Lower leg skin (tissue), 3 donors: ENCODE measurements at regions not wholly inside any gene's neighbourhood (a gene's known extent, or its start where the extent isn't known, plus 50 kb on each side); places are given as distances from the start of the nearest gene placed in this dataset.

Source experiments
- POLR2A ChIP-seq, 2 donors: fragments of 450-650 bp; IDR thresholded peaks; one replicate each; pipeline ENCODE4 v1.6.1; 2016 to 2017; ENCODE audit warnings: antibody characterized with exemption in 2 of 2, mild to moderate bottlenecking in 1 of 2, moderate library complexity in 1 of 2
- TF ChIP-seq, protein P1 (sequence below), 3 donors: fragments of 450-650 bp; IDR thresholded peaks; one replicate each; pipeline ENCODE4 v1.5.1; 2016; ENCODE audit warnings: antibody characterized with exemption in 3 of 3, mild to moderate bottlenecking in 3 of 3, moderate library complexity in 2 of 3

DNA sequence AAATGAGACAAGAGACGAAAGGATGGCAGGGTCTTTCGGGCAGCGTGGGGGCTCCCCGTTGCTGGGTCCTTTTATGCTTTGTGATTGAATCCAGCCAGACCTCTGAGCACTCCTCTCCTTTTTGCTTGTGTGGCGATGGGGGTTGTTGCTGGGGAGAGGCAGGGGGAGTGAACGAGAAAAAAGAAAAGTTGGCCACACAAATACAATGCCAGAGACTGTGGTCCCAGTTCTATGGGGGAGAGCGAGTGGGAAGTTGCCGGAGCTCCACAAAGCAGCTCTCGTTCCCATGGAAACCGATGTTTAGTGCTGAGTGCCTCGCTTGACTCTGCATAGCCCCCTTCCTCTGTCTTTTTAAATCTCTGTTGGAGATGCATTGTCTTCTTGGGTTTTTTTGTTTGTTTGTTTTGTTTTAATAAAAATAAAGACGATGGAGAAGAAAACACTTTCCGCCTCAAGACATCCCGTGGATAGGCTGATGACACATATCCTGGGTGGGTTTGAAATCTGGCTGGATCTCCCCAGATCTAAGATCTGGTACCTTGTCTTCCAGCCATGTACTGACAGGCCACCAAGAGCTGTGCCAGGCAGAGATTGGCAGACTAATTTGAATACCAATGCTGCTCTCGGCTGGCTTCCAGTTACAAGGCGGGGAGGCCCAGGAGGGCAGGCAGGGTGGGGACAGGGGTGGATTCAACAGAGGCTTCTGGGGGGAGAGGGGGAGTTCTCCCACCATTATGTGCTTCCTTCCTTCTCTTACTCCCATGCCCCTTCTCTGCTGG, 529.3 kb downstream of the QKI start:
- TF ChIP-seq POLR2A (IDR thresholded peaks at IDR 0.05), result no peak
- TF ChIP-seq, protein P1, sequence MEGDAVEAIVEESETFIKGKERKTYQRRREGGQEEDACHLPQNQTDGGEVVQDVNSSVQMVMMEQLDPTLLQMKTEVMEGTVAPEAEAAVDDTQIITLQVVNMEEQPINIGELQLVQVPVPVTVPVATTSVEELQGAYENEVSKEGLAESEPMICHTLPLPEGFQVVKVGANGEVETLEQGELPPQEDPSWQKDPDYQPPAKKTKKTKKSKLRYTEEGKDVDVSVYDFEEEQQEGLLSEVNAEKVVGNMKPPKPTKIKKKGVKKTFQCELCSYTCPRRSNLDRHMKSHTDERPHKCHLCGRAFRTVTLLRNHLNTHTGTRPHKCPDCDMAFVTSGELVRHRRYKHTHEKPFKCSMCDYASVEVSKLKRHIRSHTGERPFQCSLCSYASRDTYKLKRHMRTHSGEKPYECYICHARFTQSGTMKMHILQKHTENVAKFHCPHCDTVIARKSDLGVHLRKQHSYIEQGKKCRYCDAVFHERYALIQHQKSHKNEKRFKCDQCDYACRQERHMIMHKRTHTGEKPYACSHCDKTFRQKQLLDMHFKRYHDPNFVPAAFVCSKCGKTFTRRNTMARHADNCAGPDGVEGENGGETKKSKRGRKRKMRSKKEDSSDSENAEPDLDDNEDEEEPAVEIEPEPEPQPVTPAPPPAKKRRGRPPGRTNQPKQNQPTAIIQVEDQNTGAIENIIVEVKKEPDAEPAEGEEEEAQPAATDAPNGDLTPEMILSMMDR (IDR thresholded peaks at IDR 0.05), result no peak
